ENCODE measurements at regions not wholly inside any gene's neighbourhood (a gene's known extent, or its start where the extent isn't known, plus 50 kb on each side); places are given as distances from the start of the nearest gene placed in this dataset.
"Not testable (repeated sequence)": the region's sequence is repeated elsewhere in the genome, so short reads cannot be mapped to it uniquely, and the experiment has no call there.

DNA sequence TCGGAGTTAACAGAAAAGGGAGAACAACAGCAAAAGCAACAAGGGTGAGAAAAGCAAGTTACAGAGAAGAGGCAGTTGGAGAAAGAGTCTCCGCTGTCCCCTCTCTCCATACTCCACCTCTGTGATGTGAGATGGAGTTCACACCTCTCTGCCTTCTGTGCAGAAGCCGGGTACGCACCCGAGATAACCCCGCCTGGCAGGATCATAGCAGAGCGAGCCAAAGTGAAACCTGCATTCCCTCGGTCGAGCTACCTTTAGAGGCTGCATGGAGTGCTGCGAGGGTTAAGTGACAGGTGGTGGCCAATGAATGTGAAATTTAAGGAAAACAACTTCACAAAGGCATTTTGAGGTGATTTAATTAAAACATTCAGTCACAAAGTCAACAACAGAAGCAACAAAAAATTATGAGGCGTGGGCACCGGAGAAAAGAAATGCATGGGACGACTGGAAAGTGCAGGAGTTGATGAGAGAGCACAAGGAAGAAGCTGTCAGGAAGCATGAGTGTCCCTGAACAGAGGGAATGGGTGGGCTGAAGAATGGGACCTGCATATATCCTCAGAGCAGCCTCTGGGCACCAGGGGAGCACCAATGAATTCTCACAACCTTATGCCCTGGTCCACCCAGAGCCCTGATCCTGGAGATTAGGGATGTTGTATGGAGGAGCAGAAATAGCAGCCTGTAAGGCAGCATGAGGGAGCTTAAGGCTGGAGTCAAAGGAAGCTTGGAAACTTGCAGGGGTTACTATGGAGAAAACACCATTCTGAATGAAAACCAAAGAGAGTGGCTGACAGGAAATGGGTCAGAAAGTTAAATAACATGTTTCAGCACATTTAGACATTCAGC lies 208.3 kb downstream of the EMP1 start:
- DNase-seq (ENCODE audit: low read depth in 4 of 4, low spot score in 2 of 4): no peak

DNA sequence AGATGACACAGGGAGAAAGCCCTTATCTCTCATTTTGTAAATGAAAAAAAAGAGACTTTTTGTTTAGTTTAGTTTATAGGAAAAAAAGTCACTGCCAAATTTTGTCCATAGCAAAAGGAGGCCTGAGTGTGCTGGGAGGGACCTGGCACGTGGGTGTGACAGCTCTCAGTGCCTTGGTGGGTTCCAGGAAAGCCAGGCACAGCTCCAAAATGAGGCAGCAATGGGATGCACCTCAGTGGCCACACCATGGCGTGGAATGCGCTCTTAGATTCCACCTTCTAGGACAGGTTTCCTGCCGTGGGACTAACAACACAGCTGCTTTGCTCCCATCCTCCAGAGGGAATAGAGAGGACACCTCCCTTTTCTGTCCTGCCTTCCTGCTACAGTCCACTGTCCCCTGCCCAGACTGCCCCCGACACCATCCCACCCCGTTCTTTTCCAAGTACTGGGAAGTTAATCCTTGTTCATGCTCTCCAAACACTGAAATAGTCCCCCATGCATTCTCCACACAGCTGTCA lies 207.6 kb downstream of the EMP1 start:
- no peak for DNase-seq (ENCODE audit: low read depth in 4 of 4, low spot score in 2 of 4)

DNA sequence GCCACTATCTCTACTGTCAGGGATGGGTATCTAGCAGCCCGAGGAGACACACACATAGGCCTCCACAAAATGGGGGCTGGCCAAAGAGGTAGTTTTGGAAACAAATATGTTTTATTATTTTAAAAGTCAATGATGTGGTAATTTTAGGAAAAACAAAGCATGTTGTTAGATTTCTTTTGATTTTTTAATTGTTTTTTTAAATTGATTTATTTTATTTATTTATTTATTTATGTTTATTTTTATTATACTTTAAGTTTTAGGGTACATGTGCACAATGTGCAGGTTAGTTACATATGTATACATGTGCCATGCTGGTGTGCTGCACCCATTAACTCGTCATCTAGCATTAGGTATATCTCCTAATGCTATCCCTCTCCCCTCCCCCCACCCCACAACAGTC lies 194.8 kb downstream of the EMP1 start:
- DNase-seq (ENCODE audit: low read depth in 4 of 4, low spot score in 2 of 4): not testable (repeated sequence)

DNA sequence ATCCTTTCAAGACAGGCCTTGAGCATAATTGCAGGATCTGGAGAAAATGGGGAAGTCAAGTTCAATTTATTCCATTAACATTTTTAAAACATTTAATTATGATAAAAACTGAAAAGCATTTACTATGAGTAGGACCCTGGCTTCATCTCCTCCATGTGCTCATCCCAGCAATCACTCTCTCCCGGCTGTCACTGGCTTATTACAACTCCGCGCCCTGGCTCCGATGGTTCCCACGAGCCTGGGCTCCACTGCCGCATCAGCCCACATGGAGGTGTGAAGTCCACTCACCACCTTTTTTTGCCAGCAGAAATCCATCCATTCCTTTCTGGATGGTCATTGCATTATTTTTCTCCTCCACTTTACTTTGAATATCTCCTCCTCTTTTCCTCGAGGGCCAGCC lies 194.4 kb downstream of the EMP1 start:
- DNase-seq (ENCODE audit: low read depth in 4 of 4, low spot score in 2 of 4): no peak

DNA sequence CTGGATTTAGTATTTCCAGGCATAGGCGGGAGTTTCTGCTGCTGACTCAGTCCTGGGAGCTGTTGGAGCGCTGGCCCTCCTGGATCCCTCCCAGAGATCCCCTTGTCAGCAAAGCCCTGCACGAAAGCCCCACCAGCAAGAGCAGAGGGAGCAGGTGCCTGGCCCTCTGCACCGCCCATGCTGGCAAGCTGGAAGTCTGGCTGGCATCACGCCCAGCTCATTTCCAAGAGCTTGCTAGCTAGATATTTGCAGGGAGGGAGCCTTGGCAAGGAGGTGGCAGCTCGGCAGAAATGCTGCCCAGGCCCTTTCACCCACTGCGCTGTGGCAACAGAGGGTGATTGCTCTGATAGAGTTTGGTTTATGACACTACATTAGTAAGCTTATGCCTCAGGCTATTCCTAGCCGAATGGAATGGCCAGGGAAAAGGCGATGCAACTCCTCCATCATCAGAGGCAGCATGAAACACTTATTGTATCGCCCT lies 193.9 kb downstream of the EMP1 start:
- peak in 1 of 4 donors; percentile 13 for DNase-seq (ENCODE audit: low read depth in 4 of 4, low spot score in 2 of 4)

DNA sequence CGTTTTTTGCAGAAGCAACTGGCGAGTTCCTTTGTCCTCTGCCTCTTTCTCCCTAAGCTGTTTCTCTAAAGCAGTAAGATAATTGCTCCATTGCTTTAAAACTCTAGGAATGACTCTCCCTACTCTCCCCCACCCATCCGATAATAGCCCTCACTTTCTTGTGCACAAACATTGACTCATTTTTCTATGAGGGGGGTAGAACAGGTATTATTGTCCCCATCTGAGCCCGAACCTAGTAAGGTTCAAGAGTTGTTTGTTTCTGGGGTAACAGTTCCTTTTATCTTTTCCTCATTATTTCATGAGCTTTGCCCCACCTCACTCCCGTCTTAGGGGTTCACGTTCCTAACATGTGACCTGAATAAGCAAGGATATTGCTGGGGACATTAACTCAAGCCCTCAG lies 190.6 kb downstream of the EMP1 start:
- DNase-seq (ENCODE audit: low read depth in 4 of 4, low spot score in 2 of 4): no peak

DNA sequence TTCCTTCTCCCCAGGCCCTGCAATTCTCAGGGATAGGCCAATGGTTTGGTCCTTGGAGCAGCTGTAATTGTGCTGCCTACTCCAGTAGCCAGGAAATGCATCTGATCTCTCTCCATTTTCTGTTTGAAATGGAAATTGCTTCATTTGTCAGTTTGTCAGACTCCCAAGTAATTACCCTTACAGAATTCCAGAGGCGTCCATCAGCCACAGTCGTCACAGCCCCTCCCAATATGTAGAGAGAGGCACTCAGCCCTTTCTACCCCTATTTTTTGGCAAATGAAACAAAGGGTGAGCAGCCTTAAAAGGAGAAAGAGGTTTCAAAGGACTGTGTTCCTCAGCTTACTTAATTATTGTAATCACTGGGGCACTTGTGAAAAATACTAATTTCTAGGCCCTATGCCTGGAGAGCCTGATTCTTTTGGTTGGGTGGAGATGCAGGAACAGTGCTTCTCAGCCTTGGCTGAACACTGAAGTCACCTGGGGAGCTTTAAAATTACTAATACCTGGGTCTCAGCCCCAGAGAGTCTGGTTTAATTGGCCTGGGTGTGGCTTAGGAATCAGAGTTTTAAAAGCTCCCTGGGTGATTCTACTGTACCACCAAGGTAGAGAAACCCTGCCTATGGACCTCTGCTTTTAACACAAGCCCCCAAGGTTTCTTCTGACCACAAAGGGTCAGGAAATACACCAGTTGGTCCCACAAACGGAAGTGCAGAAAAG lies 190.0 kb downstream of the EMP1 start:
- DNase-seq (ENCODE audit: low read depth in 4 of 4, low spot score in 2 of 4): no peak

DNA sequence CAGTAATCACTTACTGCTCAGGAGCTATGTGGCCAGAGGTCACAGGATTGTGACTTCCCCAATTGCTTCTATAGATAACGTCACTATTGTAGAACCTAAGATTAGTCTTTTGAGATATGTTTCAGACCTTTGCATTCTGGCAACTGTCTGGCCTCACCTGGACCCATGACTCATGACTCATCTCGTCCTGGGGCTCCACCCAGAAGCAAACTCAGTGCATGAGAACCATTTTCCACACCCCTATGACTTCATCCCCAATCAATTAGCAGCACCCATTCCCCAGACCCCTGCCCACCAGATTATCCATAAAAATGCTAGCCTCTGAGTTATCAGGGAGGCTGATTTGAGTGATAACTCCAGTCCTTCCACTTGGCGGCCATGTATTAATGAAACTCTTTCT lies 186.9 kb downstream of the EMP1 start:
- no peak for DNase-seq (ENCODE audit: low read depth in 4 of 4, low spot score in 2 of 4)

DNA sequence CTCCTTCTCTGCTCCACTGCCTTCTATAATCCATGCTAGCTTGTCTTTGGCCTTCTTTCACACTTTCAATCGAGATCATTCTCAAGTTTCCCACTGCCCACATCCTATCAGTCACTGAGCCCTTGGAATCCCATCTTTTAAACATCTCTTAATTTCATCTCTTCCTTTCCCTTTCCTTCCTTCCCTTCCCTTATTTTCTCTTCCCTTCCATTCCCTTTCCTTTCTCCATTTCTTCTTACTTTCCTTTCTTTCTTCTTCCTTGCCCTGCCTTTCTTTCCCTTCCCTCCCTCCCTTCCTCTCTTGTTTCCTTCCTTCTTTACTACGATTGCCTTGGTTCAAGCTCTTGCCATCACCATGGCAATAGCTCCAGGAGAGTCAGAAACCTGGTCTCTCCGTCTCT lies 183.8 kb downstream of the EMP1 start:
- DNase-seq (ENCODE audit: low read depth in 4 of 4, low spot score in 2 of 4): no peak

DNA sequence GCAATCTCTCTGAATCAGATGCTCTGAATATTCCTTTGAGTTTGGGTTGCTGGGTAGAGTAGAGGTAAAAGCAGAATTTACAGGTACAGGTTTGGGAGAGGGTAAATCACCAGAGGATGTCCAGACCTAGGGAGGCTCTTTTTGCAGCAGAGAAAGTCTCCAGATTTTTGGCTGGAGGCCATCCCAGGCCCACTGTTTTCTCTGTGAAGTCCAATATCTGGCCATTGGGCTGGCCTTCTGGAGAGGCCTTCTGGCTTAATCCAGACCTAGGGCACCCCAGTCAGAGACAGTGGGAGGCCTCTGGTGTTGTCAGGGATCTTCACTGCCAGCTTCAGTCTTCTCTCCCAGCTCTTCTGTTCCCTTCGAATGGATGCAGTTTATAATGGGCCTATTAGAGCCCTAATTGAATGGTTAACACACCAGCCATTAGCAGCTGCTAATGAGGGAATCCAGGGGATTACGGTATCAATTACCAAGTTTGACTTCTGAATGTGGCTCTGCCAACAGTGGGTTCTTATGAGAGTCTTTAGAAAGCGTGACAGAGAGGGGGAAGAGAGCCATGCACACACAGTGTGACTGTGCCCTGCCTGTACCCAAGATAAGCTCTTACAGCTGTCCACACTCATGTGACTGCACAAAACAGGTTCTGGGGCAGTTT lies 183.1 kb downstream of the EMP1 start:
- DNase-seq (ENCODE audit: low read depth in 4 of 4, low spot score in 2 of 4): no peak

DNA sequence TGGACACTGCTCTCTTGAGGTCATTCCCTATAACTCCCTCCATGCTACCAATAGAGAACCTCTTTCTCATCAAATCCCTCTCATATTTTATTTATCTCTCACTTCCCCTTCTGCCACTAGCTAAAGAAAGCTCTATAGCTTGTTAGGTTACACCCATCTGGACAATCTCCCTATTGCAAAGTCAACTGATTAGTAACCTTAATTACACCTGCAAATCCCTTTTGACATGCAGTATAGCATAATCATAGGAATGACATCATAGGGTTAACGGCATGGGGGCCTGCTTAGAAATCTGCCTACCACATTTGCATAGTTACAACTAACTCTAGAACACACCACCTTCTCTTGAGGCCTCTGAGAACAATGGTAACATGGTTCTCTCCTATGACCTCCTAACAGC lies 181.2 kb downstream of the EMP1 start:
- DNase-seq (ENCODE audit: low read depth in 4 of 4, low spot score in 2 of 4): no peak

DNA sequence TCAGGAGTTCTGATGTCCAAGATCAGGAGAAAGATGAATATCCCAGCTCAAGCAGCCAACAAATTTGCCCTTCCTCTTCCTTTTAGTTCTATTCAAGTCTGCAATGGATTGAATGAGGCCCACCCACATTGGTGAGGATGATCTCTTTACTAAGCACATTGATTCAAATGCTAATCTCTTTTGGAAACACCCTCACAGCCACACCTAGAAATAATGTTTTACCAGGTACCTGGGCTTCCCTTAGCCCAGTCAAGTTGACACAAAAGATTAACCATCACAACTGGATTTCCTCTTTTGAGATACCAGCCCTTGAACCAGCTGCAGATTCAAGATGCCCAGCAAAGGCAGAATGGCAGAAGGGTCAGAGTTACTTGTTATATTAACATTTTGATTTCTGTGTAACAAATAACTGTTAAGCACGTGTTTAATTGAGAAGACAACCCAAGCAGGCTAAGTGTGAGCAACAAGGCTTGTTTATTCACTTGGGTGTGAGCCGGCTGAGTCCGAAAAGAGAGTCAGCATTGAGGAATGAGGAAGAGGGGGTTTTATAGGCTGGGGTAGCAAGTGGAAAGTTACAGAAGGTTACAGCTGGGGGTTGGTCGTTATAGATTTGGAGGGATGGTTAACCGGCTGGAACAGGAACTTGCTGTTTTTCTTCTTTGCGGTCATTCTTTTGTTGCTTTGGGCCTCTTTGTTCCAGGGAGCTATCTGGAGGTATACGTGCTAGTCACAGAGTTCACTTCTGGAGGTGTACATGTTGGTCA lies 180.3 kb downstream of the EMP1 start:
- no peak for DNase-seq (ENCODE audit: low read depth in 4 of 4, low spot score in 2 of 4)

DNA sequence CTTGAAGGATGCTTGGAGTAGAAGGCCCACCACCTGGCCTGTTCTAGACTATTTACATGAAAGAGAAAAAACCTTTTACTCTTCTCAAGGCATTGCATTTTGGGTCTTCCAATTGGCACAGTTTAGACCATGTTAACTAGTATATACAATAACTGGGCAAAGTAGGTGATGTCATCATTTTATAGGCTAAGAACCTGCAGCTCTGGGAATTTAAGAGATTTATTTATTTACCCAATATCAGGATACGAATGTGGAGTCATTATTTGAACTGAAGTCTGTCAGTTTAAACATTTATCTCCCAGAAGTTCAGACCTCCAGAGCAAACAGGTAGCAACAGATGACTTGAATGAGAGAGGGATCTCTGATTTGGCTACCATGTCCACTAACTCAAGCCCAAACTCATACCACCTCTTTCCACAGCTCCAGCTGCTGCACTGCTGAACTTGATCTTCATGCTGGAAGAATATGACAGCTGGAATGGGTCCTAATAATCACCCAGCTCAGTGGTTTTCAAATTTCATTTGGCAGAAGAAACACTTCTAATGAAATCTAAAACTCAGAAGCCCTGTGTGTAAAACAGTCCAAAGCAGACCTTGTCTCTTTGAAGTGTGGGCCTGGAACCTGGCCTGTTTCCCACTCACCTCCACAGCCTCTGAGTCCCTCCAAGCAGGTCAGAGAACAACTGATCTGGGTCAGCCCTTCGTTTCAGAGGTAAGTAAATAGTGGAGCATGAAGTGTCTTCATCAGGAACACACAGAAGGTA lies 179.2 kb downstream of the EMP1 start:
- DNase-seq (ENCODE audit: low read depth in 4 of 4, low spot score in 2 of 4): no peak

DNA sequence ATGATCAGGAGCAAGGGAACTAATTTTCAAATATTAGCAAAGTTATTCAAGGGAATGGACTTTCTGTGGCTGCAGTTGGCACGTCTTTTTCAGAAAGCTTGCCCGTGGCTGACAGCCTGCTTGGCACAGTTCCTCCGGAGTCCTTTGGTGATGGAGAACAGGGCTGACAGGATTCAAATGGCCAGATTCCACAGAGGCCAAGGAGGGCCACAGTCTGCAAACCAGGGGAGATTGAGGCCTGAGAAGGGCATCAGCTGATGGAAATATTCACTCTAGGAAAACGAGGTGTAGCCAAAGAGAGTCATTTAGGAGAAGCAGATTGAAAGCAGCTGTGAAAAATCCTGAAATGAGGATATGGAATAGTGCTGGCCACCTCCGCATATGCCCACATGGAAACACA lies 178.3 kb downstream of the EMP1 start:
- no peak for DNase-seq (ENCODE audit: low read depth in 4 of 4, low spot score in 2 of 4)

DNA sequence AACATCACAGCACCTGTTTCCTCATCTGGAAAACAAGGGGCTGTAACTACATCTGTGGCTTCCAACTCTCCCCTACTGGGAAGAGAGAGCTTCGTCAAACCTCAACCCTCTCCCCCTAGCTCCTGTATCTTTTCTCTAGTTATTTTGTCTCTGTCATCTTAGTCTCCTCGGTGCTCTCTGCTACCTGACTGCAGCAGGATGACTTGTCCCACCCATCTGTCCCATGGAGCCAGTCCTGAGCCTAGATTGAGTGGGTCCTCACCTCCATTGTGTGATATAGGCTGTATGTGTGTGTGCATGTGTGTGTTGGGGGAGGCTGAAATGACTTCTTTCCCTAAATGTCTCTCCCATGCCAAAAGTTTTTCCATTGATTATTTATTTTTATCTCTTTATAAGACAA lies 177.3 kb downstream of the EMP1 start:
- DNase-seq (ENCODE audit: low read depth in 4 of 4, low spot score in 2 of 4): no peak

DNA sequence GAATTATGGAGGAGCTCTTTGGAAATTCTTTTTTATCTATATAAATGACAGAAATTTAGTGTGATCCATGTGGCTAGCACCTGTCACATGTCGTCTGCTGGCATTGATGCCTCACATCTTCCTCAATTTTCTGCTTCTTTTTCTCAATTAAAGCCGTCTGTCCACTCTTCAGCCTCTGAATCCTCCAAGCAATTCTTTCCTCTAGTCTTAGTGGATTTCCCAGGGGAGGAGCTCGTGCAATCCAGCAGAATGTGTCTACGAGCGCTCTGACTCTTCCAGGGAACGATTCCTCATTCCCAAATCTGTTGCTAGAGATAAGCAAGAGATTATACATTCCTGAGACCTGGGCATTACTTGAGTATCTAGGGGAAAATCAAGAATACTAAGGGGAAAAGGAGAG lies 176.6 kb downstream of the EMP1 start:
- DNase-seq (ENCODE audit: low read depth in 4 of 4, low spot score in 2 of 4): no peak

DNA sequence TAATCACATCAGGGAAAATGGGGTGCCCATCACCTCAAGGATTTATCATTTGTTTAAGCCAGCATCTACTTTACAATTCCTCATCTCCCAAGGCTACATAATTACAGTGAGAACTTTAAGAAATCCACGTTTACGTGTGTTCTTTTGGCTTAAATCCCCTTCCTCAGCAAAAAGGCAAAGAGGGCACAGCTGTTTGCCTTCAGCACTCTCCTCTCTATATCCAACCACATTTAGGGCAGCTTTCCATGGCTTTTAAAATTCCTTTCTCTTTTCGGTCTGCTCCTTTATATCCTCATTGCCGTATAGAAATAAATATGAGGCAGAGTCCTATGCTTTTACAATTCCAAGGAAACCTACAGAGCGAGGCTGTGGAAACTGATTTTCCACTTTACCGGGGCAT lies 175.9 kb downstream of the EMP1 start:
- DNase-seq (ENCODE audit: low read depth in 4 of 4, low spot score in 2 of 4): no peak

DNA sequence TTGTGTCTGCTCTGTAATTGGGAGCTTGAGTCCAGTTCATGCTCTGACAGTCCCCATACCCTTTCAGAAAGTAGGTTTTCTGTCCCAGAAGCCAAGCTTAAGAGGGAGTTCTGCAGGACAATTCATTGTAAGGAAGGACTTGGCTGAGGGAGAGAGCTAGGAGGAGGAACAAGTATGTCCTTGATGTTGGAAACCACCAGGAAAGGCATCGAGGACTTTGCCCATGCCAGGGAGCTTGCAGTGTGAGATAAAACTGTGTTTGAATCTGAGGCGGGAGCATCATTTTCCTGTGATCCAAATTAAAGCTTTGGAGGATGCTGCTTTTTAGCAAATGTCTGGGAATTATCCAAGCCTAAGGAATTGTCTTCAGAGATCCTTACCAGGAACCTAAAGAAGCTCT lies 175.3 kb downstream of the EMP1 start:
- DNase-seq (ENCODE audit: low read depth in 4 of 4, low spot score in 2 of 4): no peak

DNA sequence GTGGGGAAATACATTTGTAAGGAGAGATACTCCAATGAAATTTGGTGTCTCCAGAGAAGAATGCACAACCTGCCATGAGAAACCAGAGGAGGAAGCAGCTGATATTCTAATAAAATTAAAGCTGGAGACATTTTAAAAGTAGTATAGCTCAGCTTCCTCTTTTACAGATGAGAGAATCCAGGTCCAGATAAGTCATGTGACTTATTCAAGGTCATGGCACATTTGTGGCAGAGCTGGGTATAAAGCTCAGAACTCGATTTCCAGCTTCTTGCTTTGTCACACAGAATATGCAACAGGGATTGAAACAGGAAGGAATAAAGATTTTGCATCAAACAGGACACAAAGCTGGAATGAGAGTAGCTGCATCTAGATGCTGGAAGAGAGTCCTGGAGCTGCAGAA lies 174.8 kb downstream of the EMP1 start:
- no peak for DNase-seq (ENCODE audit: low read depth in 4 of 4, low spot score in 2 of 4)

Data from left renal cortex interstitium (tissue), 4 donors.